GM19438 (cell line): ENCODE measurements at regions not wholly inside any gene's neighbourhood (a gene's known extent, or its start where the extent isn't known, plus 50 kb on each side); places are given as distances from the start of the nearest gene placed in this dataset.
"Not testable (repeated sequence)": the region's sequence is repeated elsewhere in the genome, so short reads cannot be mapped to it uniquely, and the experiment has no call there.

Experiments
- ATAC-seq: cut with Tn5 transposase; IDR thresholded peaks from one replicate; pipeline ENCODE4 v1.9.1; 2021; ENCODE audit warnings: low read depth; ENCODE audit not compliant: unreplicated experiment

DNA sequence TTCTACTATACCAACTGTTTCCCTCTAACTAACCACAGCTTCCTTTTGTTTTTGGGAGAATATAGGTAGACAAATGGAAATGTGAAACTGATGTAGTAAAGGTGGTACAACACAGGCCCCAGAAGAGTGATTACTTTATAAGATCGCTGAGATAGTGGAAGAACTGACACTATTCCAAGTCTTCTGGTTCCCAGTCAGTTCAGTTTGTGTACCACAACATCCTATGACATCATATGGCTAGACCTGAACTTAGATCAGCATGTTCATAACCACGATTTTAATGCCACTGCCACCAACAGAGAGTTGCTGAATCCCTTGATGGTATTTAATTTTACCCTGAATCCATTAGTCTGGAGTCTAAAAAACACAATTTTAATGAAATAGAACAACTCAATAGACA is 328.9 kb downstream of the GPD2 start:
- ATAC-seq, result no peak

DNA sequence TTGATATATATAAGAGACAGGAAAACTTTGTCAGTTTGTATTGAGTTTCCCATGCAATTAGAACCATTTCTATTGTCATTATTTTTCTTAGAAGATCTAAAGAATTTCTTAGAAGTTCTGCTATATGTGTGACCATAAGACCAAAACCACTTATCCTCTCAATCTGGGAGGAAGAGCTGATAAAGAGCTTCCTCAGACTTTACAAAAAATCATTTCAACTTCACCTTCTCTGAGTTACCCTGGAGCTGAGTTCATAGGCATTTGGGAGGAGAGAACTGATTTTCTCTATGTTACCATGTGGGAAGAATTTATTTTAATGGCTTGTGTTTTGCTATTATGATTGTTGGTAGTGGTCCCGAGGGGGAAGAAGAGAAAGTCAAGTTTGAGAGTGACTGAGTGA is 329.3 kb downstream of the GPD2 start:
- no peak for ATAC-seq

DNA sequence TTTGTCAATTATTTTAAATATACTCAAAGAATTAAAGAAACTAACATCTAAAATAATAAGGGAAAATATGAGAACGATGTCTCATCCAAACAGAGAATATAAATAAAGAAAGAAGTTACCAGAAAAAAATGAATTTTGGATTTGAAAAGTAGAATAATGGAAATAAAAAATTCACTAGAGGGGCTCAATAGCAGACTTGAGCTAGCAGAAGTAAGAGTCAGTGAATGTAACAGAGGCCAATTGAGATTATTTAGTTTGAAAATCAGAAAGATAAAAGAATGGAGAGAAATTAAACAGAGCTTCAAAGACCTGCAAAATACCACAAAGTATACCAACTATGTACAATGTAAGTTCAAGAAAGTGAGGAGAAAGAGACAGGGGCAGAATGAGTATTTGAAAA is 333.6 kb downstream of the GPD2 start:
- no peak for ATAC-seq

- ATAC-seq, result no peak
These were observed 342.7 kb downstream of the GPD2 start for GRCh38 chr2:156778916-156779315.

- ATAC-seq, result no peak
These were observed 343.4 kb downstream of the GPD2 start for GRCh38 chr2:156779416-156780120.

GRCh38 chr2:156781677-156782076 is 345.5 kb downstream of the GPD2 start:
- not testable (repeated sequence) for ATAC-seq

DNA sequence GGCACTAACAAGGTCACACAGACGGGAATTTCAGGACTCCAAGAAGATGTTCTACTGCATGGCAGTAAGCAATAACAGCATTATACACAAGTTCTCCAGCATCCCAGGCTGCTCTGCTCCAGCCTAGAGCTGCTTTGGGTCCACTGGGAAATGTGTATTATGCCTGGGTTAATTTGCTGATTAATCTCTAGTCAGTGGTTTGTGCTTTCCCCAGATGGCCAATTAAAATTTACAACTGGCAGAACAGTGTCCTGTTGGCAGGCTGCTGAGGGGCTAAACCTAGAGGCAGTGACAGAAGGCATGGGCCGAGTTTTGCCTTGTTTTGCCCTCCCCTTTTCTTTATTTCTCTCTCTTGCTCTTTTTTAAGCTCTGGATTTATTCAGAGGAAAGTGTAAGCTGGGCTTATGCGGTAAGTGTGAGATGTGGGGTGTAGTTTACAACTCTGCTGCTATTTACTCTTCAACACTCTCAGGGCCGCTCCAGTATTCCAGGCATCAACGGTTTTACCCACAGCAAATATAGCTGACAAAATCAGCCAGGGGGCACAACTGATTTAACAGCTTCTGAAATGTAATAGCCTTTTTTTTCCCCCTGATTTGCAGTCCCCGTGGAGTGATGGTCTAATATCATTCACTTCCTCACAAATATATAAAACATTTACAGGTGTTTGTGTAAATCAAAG is 348.0 kb downstream of the GPD2 start:
- no peak for ATAC-seq

DNA sequence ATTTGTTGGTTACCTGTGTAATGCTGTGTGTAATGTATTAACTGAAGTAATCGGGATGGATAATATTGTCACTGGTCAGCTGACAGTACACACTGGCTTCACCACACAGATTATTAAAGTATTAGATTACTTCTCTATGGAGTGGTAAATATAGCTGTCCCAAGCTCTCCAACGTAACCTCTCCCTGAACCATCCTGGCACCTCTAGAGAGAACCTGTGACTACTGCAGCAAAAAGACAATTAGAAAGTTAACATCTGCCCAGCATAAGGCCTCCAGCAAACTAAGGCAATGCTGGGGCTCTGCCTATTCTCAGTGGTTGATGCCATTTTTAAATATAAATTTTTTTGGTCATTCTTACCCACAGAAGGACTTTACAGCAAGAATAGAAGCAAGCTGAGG is 351.3 kb downstream of the GPD2 start:
- no peak for ATAC-seq

GRCh38 chr2:156790343-156791037 is 354.3 kb downstream of the GPD2 start:
- no peak for ATAC-seq

DNA sequence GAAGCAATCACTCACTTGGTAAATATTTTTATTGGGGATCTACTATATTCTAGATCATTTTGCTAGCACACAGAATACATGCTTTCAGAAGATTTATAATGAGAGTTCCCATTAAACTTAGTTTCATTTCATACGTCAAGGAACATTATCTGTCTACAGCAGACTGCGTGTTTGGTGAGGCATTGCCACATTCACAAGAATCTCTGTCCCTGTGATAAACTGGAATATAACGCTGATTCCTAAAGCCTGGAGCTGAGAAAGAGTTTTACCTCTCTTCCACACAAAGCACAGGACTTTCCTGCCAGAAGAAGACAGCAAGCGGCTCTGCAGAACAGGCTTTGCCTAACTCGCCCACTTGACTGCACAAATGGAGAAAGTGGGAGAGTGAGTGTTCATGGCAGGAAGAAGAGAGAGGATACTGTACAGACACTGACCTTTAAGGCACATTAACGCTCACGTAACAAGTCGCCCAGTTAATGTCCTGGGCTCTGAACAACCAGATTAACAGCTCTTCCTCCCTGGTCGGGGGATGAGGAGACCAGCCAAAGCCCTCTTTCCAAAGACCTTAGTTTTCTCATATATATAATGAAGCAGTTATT is 356.2 kb downstream of the GPD2 start:
- no peak for ATAC-seq

DNA sequence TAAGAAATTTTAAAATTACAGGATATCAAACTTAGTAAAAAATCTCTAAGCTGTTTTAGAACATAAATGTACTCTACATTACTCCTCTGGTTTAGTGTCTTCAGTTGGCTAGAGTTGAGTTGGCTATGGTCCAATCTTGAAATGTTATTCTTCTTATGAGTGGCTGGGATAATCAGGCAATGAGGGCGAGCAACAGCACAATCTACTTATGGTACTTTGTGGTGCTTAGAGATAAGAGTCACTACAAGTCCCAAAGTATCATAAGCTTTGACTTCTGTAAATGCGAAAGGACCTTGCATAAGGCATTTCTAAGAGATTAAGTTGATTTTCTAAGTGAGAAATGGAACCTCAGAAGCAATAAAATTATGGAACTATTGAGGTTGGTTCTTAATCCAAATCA is 361.7 kb downstream of the GPD2 start:
- ATAC-seq, result no peak

DNA sequence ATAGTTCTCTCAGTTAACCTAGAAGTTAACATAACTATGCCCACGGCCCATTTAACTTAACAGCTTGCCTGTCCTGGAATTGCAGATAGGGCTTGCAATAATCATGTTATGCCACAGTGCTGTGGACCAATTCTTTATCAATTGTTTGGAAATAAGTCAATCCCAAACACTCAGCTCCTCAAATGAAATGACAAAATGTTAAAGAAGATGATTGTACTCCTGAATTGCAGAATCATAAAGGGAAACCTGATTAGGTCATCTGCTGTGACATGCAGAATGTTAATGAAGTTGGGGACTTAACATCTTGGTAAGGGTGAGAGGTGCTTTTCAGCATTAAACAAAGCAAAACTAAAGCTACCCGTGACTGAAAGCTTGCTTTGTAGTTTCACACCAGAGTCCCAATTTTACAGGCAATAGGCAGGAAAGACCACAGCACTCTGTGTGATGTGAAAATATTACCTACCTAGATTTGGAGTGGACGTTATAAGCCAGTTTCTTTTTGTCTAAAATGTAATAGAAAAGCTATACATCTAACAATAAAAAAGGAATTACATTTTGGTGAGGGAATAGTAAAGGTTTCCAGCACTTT is 364.0 kb downstream of the GPD2 start:
- ATAC-seq, result no peak

DNA sequence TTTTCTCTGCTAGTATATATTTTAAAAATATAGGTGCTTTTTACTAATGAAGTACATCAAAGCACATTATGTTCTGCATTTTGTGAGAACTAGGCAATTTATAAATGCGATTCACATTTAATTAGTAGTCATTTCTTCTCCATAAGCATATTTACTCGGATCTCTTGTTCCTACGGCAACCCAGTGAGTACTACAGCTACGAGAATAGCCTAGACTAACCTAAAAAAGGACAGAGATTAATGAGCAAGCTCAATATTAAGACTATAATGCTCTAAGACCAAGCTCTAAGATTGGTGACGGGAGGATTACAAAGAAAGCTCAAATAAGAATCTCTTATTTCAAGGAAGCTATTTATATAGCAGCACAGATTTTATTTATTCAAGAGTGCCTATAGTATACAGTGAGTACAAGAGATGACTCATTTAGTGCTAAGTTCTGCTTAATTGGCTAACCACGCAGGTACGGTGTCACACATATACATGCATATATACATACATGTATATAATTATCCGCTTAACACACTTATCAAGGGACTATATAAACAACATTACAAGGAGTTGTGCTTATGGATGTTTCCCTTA is 364.7 kb downstream of the GPD2 start:
- no peak for ATAC-seq

GRCh38 chr2:156803243-156803642 is 367.1 kb downstream of the GPD2 start:
- no peak for ATAC-seq

GRCh38 chr2:156803967-156804366 is 367.8 kb downstream of the GPD2 start:
- no peak for ATAC-seq

- no peak for ATAC-seq
These were observed 373.9 kb downstream of the GPD2 start for GRCh38 chr2:156810094-156810493.

- ATAC-seq, result no peak
These were observed 376.3 kb downstream of the GPD2 start for GRCh38 chr2:156812496-156812895.

DNA sequence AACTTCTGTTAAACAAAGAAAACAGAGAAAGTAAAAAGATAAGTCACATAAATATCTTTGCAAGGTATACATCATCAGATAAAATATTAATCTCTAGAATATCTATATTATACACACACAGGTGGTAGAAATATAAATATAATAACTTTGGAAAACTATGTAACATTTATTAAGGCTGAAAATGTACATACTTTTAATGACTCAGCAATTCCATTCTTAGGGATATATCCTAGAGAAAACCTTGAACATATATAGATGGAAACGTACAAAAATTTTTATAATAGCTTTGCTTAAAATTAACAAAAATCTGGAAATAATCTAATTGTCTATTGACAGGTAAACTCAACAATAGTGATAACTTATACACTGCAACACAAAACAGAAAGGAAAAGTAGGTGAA is 381.3 kb downstream of the GPD2 start:
- no peak for ATAC-seq

GRCh38 chr2:156818221-156818620 is 382.0 kb downstream of the GPD2 start:
- no peak for ATAC-seq

DNA sequence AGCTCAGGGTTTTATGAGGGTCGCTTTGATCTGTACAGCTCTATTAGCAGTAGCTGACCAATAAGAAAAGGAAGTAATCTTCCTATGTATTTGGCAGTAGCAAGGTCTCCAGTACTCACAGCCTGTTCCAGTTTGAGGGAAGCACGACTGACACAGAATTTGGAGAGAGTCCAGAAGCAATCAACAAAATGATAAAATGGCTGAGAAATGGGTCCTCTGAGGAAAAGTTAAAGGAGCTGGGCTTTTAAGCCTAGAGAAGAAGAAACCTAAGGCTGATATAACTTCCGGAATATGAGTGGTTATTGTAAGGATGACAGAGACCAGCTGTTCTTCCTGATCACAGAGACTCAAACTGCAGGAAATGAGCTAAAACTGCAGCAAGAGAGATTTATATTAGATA is 382.8 kb downstream of the GPD2 start:
- ATAC-seq, result no peak
